ENCODE measurements at regions not wholly inside any gene's neighbourhood (a gene's known extent, or its start where the extent isn't known, plus 50 kb on each side); places are given as distances from the start of the nearest gene placed in this dataset.

GRCh38 chr6:41425511-41425910 lies 90.1 kb downstream of the NCR2 start:
- Mint-ChIP-seq H3K36me3 (ENCODE audit: insufficient read depth in 1 of 3, low read depth in 3 of 3) (no peaks in the 10 kb centered on the region), H3K4me1 (peaks cover 18 to 20% of the 10 kb centered on the region in 2 experiments), H3K4me3 (no peak overlapping the region), H3K27ac (no peak overlapping the region), H3K27me3 (ENCODE audit: low read depth) (peaks cover 23% of the 10 kb centered on the region), H3K9me3 (no peaks in the 10 kb centered on the region; a peak in 1 of 5 replicates)
- Histone ChIP-seq H3K79me2 (ENCODE audit: insufficient read depth, low read length) (no peaks in the 10 kb centered on the region), H2AFZ (ENCODE audit: low read length) (no peak overlapping the region), H3K18ac (ENCODE audit: insufficient read length, low read depth, low read length) (no peak overlapping the region), H4K8ac (replicated peaks; ENCODE audit: insufficient read length, low read depth, low read length) (no peak overlapping the region), H3K4me1 (ENCODE audit: insufficient read depth, low read length) (peaks cover 2% of the 10 kb centered on the region; the same call in 1 of the 2 replicates), H4K20me1 (ENCODE audit: control insufficient read depth, insufficient read depth, insufficient read length) (no peaks in the 10 kb centered on the region), H3K14ac (ENCODE audit: insufficient read depth, low read length) (no peak overlapping the region), H2BK15ac (ENCODE audit: low read depth, low read length) (no peak overlapping the region), H3K9ac (ENCODE audit: extremely low read depth, insufficient read length, low read length) (no peak overlapping the region), H3K9me3 (ENCODE audit: control insufficient read depth, low read depth, low read length) (no peaks in the 10 kb centered on the region), H3K23me2 (ENCODE audit: insufficient read length, low read depth, low read length, poor library complexity, severe bottlenecking) (peaks cover 11% of the 10 kb centered on the region), H3K23ac (ENCODE audit: insufficient read length, low read depth, low read length) (no peak overlapping the region), H3K56ac (ENCODE audit: insufficient read length, low read depth, low read length) (no peak overlapping the region), H3K4ac (ENCODE audit: low read depth, low read length) (no peak overlapping the region), H2BK20ac (ENCODE audit: low read depth, low read length, poor library complexity, severe bottlenecking) (no peak overlapping the region), H3K27me3 (ENCODE audit: insufficient read depth, low read length) (peaks cover 33% of the 10 kb centered on the region; the same call in 1 of the 2 replicates), H3T11ph (ENCODE audit: low read length) (no peak overlapping the region), H4K91ac (ENCODE audit: insufficient read length, low read depth, low read length) (no peak overlapping the region), H4K5ac (ENCODE audit: insufficient read length, low read depth, low read length) (no peak overlapping the region), H2BK5ac (ENCODE audit: insufficient read length, low read length) (no peak overlapping the region), H3K79me1 (ENCODE audit: insufficient read depth, low read depth, low read length, poor library complexity, severe bottlenecking) (no peaks in the 10 kb centered on the region), H2BK12ac (ENCODE audit: insufficient read length, low read depth, low read length) (no peak overlapping the region), H3K27ac (ENCODE audit: insufficient read length, low read depth, low read length) (no peak overlapping the region), H3K4me2 (ENCODE audit: insufficient read depth, insufficient read length, low read length) (no peak overlapping the region), H2AK5ac (ENCODE audit: insufficient read length, low read length) (no peak overlapping the region), H2BK120ac (ENCODE audit: low read depth, low read length, poor library complexity, severe bottlenecking) (no peak overlapping the region)
- no CpG with 5 or more reads among the region's 1 CpG for WGBS (ENCODE audit: extremely low coverage, insufficient read length, low lambda C conversion rate)
- TF ChIP-seq CTCF (conservative IDR thresholded peaks at IDR 0.05) = no peak
- DNase-seq = no peak
